HepG2 (cell line): ENCODE measurements at regions not wholly inside any gene's neighbourhood (a gene's known extent, or its start where the extent isn't known, plus 50 kb on each side); places are given as distances from the start of the nearest gene placed in this dataset.

Experiments
- MAFK ChIP-seq, 2 experiments: IDR thresholded peaks in 1 of 2; conservative IDR thresholded peaks in 1 of 2; 2 replicates each; pipeline ENCODE4 v1.6.1; 2011; ENCODE audit warnings: improper control_type of control experiment in 2 of 2, low read length in 2 of 2
- RBFOX2 ChIP-seq: fragments of 200-400 bp; formaldehyde crosslinking; IDR thresholded peaks from 2 replicates; pipeline ENCODE4 v1.6.1; 2017; ENCODE audit warnings: low read depth, mild to moderate bottlenecking, low read length
- ZNF24 ChIP-seq: fragments of 450-650 bp; IDR thresholded peaks from 2 replicates; pipeline ENCODE4 v1.6.1; 2017; ENCODE audit warnings: antibody characterized with exemption, mild to moderate bottlenecking

DNA sequence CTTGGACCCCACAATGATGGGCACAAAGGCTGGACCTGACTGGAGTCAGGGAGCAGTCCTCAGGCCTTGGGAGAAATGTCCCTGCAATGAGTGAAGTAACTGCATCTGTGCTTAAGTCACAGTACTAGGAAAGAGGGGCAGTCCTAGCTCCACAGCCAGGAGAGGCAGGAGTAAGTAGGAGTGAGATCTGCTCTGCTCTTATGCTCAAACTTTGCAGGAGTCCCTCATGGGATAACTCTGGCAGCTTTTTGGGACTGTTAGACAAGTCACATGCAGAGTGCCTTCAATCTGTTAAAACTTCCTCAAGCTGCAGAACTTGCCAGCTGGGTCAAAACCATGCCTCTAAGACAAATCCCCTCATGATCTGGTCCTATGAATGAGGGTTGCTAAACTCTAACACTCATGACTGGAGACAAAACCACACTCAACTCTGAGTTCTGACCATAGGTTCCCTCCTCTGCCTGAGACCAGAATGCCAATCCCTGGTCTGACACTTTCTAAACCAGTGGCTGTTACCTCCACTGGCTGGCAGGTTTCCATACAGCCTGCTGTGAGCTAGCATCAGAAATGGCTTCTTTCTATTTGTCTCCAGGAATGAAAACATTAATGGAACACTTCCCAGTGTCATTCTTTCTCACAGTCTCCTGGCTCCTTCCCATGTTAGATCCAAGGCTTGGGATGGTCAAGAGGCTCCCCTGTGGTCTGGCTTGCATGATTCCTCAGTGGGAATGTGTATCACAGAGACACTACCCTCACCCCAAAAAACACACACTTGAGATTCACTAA lies 819.3 kb downstream of the PCDH7 start:
- TF ChIP-seq RBFOX2 = no peak
- TF ChIP-seq MAFK (conservative IDR thresholded peaks at IDR 0.05 in 1 of 2, IDR thresholded peaks at IDR 0.05 in 1 of 2; ENCODE audit: low read length in 2 of 2) = no peak
- no peak for TF ChIP-seq ZNF24
